Motor neuron (in vitro differentiated cells): ENCODE measurements at regions not wholly inside any gene's neighbourhood (a gene's known extent, or its start where the extent isn't known, plus 50 kb on each side); places are given as distances from the start of the nearest gene placed in this dataset.

Experiments
- ATAC-seq, 8 experiments: fragments of 200-7000 bp; cut with Tn5 transposase; replicated peaks in 6 of 8; 2 replicates each; pipeline ENCODE4 v1.8.0; 2021; ENCODE audit warnings: mild to moderate bottlenecking in 8 of 8, moderate library complexity in 8 of 8
- H3K27ac ChIP-seq, 2 donors: fragments of 250-450 bp; sonication (Bioruptor Pico); 2 replicates each; pipeline ENCODE4 v1.9.0; 2021; ENCODE audit warnings: antibody characterized with exemption in 2 of 2, mild to moderate bottlenecking in 2 of 2, moderate library complexity in 1 of 2
- H3K4me1 ChIP-seq, 2 donors: fragments of 250-450 bp; sonication (Bioruptor Pico); replicated peaks in 1 of 2; 2 replicates each; pipeline ENCODE4 v1.6.1; 2021; ENCODE audit warnings: antibody characterized with exemption in 2 of 2, mild to moderate bottlenecking in 2 of 2, moderate library complexity in 1 of 2
- H3K4me3 ChIP-seq, 5 donors: fragments of 250-450 bp; sonication (Bioruptor Pico); 2 replicates each; pipeline ENCODE4 v1.9.0; 2021; ENCODE audit warnings: antibody characterized with exemption in 5 of 5, mild to moderate bottlenecking in 5 of 5, moderate library complexity in 4 of 5
- WGBS, 10 experiments: fragments of 450-650 bp; shearing (Covaris generic); methylation state at CpG; one replicate each; pipeline ENCODE4 v1.0.0; 2022; 5-methylcytosine and 5-hydroxymethylcytosine counted together
- in situ Hi-C, 9 experiments: fragments of 400-800 bp; cut with MboI; loops; one replicate each; pipeline ENCODE4 v1.15.0; 2021; ENCODE audit warnings: low sequenced_read_pairs in 9 of 9, low pct_unique_long_range_greater_than_20kb in 2 of 9; ENCODE audit not compliant: unreplicated experiment in 9 of 9

GRCh38 chr10:128854204-128854603 lies 612.8 kb upstream of the MGMT start:
- WGBS, 10 experiments, result 0 to 100% (median 86%) methylated on average over 1 of the region's 1 CpG; no CpG with 5 or more reads in 3 of the 10 experiments
- in situ Hi-C loops, result loop anchor here in 1 of 9 experiments (25.0 kb wide), 1 partner anchor 592 kb away; no protein-coding TSS in a partner anchor
- Histone ChIP-seq H3K4me3 (no peak overlapping the region), H3K4me1 (peaks cover 7 to 18% of the 10 kb centered on the region in 2 donors), H3K27ac (no peak overlapping the region)
- no peak for ATAC-seq

- Histone ChIP-seq H3K27ac (no peak overlapping the region), H3K4me1 (peaks cover 7 to 18% of the 10 kb centered on the region in 2 donors), H3K4me3 (no peak overlapping the region)
- in situ Hi-C loops, result loop anchor here in 1 of 9 experiments (25.0 kb wide), 1 partner anchor 593 kb away; no protein-coding TSS in a partner anchor
- peak in 7 of 8 experiments; percentile 43 to 97 (median 70) for ATAC-seq
- 0 to 36% (median 23%) methylated on average over 1 to 5 of the region's 5 CpGs; no CpG with 5 or more reads in 3 of the 10 experiments for WGBS, 10 experiments
These were observed 612.1 kb upstream of the MGMT start for GRCh38 chr10:128854963-128855362.

- H3K27ac ChIP-seq, result no peak overlapping the region
- no peak overlapping the region for H3K4me3 ChIP-seq
- no peak for ATAC-seq
- peaks cover 7 to 18% of the 10 kb centered on the region in 2 donors for H3K4me1 ChIP-seq
- WGBS, 10 experiments, result 8 to 100% (median 80%) methylated on average over 1 to 10 of the region's 14 CpGs; no CpG with 5 or more reads in 2 of the 10 experiments
- in situ Hi-C loops, result loop anchor here in 1 of 9 experiments (25.0 kb wide), 1 partner anchor 594 kb away; no protein-coding TSS in a partner anchor
These were observed 611.2 kb upstream of the MGMT start for GRCh38 chr10:128855618-128856428.

- Histone ChIP-seq H3K4me1 (peaks cover 0 to 1% of the 10 kb centered on the region in 2 donors), H3K4me3 (no peak overlapping the region), H3K27ac (no peak overlapping the region)
- WGBS, 10 experiments, result 40 to 100% (median 73%) methylated on average over 1 to 7 of the region's 8 CpGs; no CpG with 5 or more reads in 3 of the 10 experiments
- in situ Hi-C loops, result loop anchor here in 1 of 9 experiments (25.0 kb wide), 1 partner anchor 598 kb away; no protein-coding TSS in a partner anchor
- peak in 1 of 8 experiments; percentile 48 for ATAC-seq
These were observed 607.2 kb upstream of the MGMT start for GRCh38 chr10:128859738-128860386.

GRCh38 chr10:128860574-128860973 lies 606.5 kb upstream of the MGMT start:
- no peak for ATAC-seq
- Histone ChIP-seq H3K4me3 (no peak overlapping the region), H3K4me1 (peaks cover 6 to 7% of the 10 kb centered on the region in 2 donors), H3K27ac (no peak overlapping the region)
- in situ Hi-C loops, result loop anchor here in 1 of 9 experiments (25.0 kb wide), 1 partner anchor 598 kb away; no protein-coding TSS in a partner anchor
- 0 to 100% (median 33%) methylated on average over 1 to 7 of the region's 9 CpGs; no CpG with 5 or more reads in 2 of the 10 experiments for WGBS, 10 experiments

- no peak for ATAC-seq
- no peak overlapping the region for H3K27ac ChIP-seq
- WGBS, 10 experiments, result 20 to 100% (median 93%) methylated on average over 1 to 7 of the region's 15 CpGs; no CpG with 5 or more reads in 2 of the 10 experiments
- peaks cover 13% of the 10 kb centered on the region in 2 donors for H3K4me1 ChIP-seq
- in situ Hi-C loops, result loop anchor here in 1 of 9 experiments (25.0 kb wide), 1 partner anchor 599 kb away; no protein-coding TSS in a partner anchor
- H3K4me3 ChIP-seq, result no peak overlapping the region
These were observed 605.8 kb upstream of the MGMT start for GRCh38 chr10:128861018-128861901.

- Histone ChIP-seq H3K4me1 (peaks cover 30 to 34% of the 10 kb centered on the region in 2 donors), H3K4me3 (no peak overlapping the region), H3K27ac (no peak overlapping the region)
- WGBS, 10 experiments, result 60 to 100% (median 100%) methylated on average over 1 to 5 of the region's 6 CpGs; no CpG with 5 or more reads in 2 of the 10 experiments
- ATAC-seq, result no peak
- in situ Hi-C loops, result loop anchor here in 1 of 9 experiments (25.0 kb wide), 1 partner anchor 601 kb away; no protein-coding TSS in a partner anchor
These were observed 603.6 kb upstream of the MGMT start for GRCh38 chr10:128863411-128863810.

GRCh38 chr10:128863823-128864405 lies 603.1 kb upstream of the MGMT start:
- in situ Hi-C loops, result loop anchor here in 1 of 9 experiments (25.0 kb wide), 1 partner anchor 602 kb away; no protein-coding TSS in a partner anchor
- Histone ChIP-seq H3K4me3 (no peak overlapping the region), H3K27ac (no peak overlapping the region), H3K4me1 (peaks cover 30 to 35% of the 10 kb centered on the region in 2 donors)
- ATAC-seq, result no peak
- 56 to 100% (median 92%) methylated on average over 1 to 4 of the region's 8 CpGs; no CpG with 5 or more reads in 5 of the 10 experiments for WGBS, 10 experiments

GRCh38 chr10:128864554-128865295 lies 602.3 kb upstream of the MGMT start:
- no peak for ATAC-seq
- in situ Hi-C loops, result loop anchor here in 1 of 9 experiments (25.0 kb wide), 1 partner anchor 602 kb away; no protein-coding TSS in a partner anchor
- Histone ChIP-seq H3K27ac (no peak overlapping the region), H3K4me3 (no peak overlapping the region), H3K4me1 (peaks cover 30 to 40% of the 10 kb centered on the region in 2 donors)
- 39 to 100% (median 75%) methylated on average over 1 to 5 of the region's 13 CpGs; no CpG with 5 or more reads in 4 of the 10 experiments for WGBS, 10 experiments

- peak in 4 of 8 experiments; percentile 55 to 75 (median 72) for ATAC-seq
- in situ Hi-C loops, result loop anchor here in 1 of 9 experiments (25.0 kb wide), 1 partner anchor 603 kb away; no protein-coding TSS in a partner anchor
- Histone ChIP-seq H3K4me1 (peaks cover 30 to 43% of the 10 kb centered on the region in 2 donors), H3K4me3 (no peak overlapping the region), H3K27ac (peak overlapping the region; percentile 7 to 70)
- 10 to 80% (median 47%) methylated on average over 1 to 8 of the region's 14 CpGs; no CpG with 5 or more reads in 1 of the 10 experiments for WGBS, 10 experiments
These were observed 601.4 kb upstream of the MGMT start for GRCh38 chr10:128865436-128866195.
